ENCODE measurements at regions not wholly inside any gene's neighbourhood (a gene's known extent, or its start where the extent isn't known, plus 50 kb on each side); places are given as distances from the start of the nearest gene placed in this dataset.
A peak's percentile ranks its signal among the peaks of the same experiment; 100 is the strongest.

DNA sequence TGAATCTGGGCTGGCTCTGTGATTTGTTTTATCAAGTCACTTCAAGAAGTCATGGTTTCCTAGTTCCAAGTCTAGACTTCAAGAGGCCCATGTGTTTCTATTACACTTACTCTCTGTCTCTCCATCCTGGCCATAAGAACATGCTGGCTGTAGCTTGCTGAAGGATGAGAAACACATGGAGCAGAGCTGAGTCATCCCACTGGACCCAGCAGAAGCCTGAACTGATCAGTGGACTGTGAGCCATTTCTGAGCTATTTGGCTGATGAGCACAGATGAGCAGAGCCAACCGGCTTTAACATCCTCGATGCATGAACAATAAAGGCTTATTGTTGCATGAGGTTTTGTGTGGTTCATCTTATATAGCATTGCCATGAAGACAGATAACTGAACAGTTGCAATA is 290.6 kb upstream of the BOD1L1 start:
- no peak for ATAC-seq

GRCh38 chr4:13918991-13919441 is 291.5 kb upstream of the BOD1L1 start:
- Histone ChIP-seq H3K27me3 (ENCODE audit: low read length) (no peaks in the 10 kb centered on the region), H4K20me1 (ENCODE audit: low read length) (no peaks in the 10 kb centered on the region), H3K36me3 (ENCODE audit: low read depth, low read length) (no peaks in the 10 kb centered on the region), H3F3A (ENCODE audit: low read length, unreplicated experiment) (no peaks in the 10 kb centered on the region), H3K79me2 (ENCODE audit: low read length) (no peaks in the 10 kb centered on the region), H3K4me2 (ENCODE audit: low read length) (no peak overlapping the region), H2AFZ (ENCODE audit: low read length) (no peak overlapping the region), H3K4me3 (ENCODE audit: low read length) (no peak overlapping the region), H3K4me1 (ENCODE audit: insufficient read depth, low read length) (peaks cover 23% of the 10 kb centered on the region), H3K27ac (ENCODE audit: low read length) (peak overlapping the region; percentile 93; the same call in 1 of the 2 replicates), H3K9me3 (ENCODE audit: low read length) (no peaks in the 10 kb centered on the region), H3K9ac (ENCODE audit: low read length) (no peak overlapping the region), H3K9me2 (replicated peaks; ENCODE audit: low read length) (no peaks in the 10 kb centered on the region)
- POLR2A ChIA-PET (ENCODE audit: unreplicated experiment), result no interaction called here
- DNase-seq (no peak), ATAC-seq (no peak)
- no peak for TF ChIP-seq EZH2 (IDR thresholded peaks at IDR 0.05; ENCODE audit: low read length, unreplicated experiment)
- no peak for TF ChIP-seq CTCF (conservative IDR thresholded peaks at IDR 0.05; ENCODE audit: low read depth, low read length)
- TF ChIP-seq EZH2phosphoT487 (IDR thresholded peaks at IDR 0.05; ENCODE audit: borderline replicate concordance, low read length), result no peak
- BruUV-seq (replicated peaks), result no TSS peak
- CTCF ChIA-PET, result no interaction called here
- intact Hi-C loops (cut with micrococcal nuclease), result no loop called here

More for the DNA sequence above, 290.6 kb upstream of the BOD1L1 start:
- POLR2A ChIA-PET (ENCODE audit: unreplicated experiment), result no interaction called here
- no peak overlapping the region for H3K9ac ChIP-seq (ENCODE audit: low read length)
- H3K9me2 ChIP-seq (replicated peaks; ENCODE audit: low read length), result no peaks in the 10 kb centered on the region
- H4K20me1 ChIP-seq (ENCODE audit: low read length), result no peaks in the 10 kb centered on the region
- TF ChIP-seq EZH2 (IDR thresholded peaks at IDR 0.05; ENCODE audit: low read length, unreplicated experiment) (no peak), CTCF (conservative IDR thresholded peaks at IDR 0.05; ENCODE audit: low read depth, low read length) (no peak), EZH2phosphoT487 (IDR thresholded peaks at IDR 0.05; ENCODE audit: borderline replicate concordance, low read length) (no peak)
- no peaks in the 10 kb centered on the region for H3K79me2 ChIP-seq (ENCODE audit: low read length)
- H3K27me3 ChIP-seq (ENCODE audit: low read length), result no peaks in the 10 kb centered on the region
- peaks cover 23% of the 10 kb centered on the region for H3K4me1 ChIP-seq (ENCODE audit: insufficient read depth, low read length)
- no TSS peak for BruUV-seq (replicated peaks)
- CTCF ChIA-PET, result no interaction called here
- H2AFZ ChIP-seq (ENCODE audit: low read length), result no peak overlapping the region
- H3K36me3 ChIP-seq (ENCODE audit: low read depth, low read length), result no peaks in the 10 kb centered on the region
- H3K9me3 ChIP-seq (ENCODE audit: low read length), result no peaks in the 10 kb centered on the region
- intact Hi-C loops (cut with micrococcal nuclease), result no loop called here
- H3K4me3 ChIP-seq (ENCODE audit: low read length), result no peak overlapping the region
- no peak overlapping the region for H3K27ac ChIP-seq (ENCODE audit: low read length)
- DNase-seq, result peak; percentile 52
- H3K4me2 ChIP-seq (ENCODE audit: low read length), result no peak overlapping the region
- H3F3A ChIP-seq (ENCODE audit: low read length, unreplicated experiment), result no peaks in the 10 kb centered on the region

GRCh38 chr4:13920111-13920875 is 292.8 kb upstream of the BOD1L1 start:
- H4K20me1 ChIP-seq (ENCODE audit: low read length), result no peaks in the 10 kb centered on the region
- no peaks in the 10 kb centered on the region for H3K79me2 ChIP-seq (ENCODE audit: low read length)
- DNase-seq, result peak; percentile 82
- H3F3A ChIP-seq (ENCODE audit: low read length, unreplicated experiment), result no peaks in the 10 kb centered on the region
- peak overlapping the region; percentile 93 for H3K27ac ChIP-seq (ENCODE audit: low read length)
- H3K4me2 ChIP-seq (ENCODE audit: low read length), result peak overlapping the region; percentile 53
- no peaks in the 10 kb centered on the region for H3K36me3 ChIP-seq (ENCODE audit: low read depth, low read length)
- no peaks in the 10 kb centered on the region for H3K27me3 ChIP-seq (ENCODE audit: low read length)
- H3K9me2 ChIP-seq (replicated peaks; ENCODE audit: low read length), result no peaks in the 10 kb centered on the region
- H2AFZ ChIP-seq (ENCODE audit: low read length), result no peak overlapping the region
- intact Hi-C loops (cut with micrococcal nuclease), result loop anchor here (2.0 kb wide), 2 partner anchors 13 to 219 kb away; no protein-coding TSS in a partner anchor
- no peak overlapping the region for H3K4me3 ChIP-seq (ENCODE audit: low read length)
- no peaks in the 10 kb centered on the region for H3K9me3 ChIP-seq (ENCODE audit: low read length)
- TF ChIP-seq EZH2 (IDR thresholded peaks at IDR 0.05; ENCODE audit: low read length, unreplicated experiment) (no peak), EZH2phosphoT487 (IDR thresholded peaks at IDR 0.05; ENCODE audit: borderline replicate concordance, low read length) (no peak), CTCF (conservative IDR thresholded peaks at IDR 0.05; ENCODE audit: low read depth, low read length) (no peak)
- CTCF ChIA-PET, result no interaction called here
- BruUV-seq (replicated peaks), result no TSS peak
- POLR2A ChIA-PET (ENCODE audit: unreplicated experiment), result interaction anchor here (0.6 to 0.7 kb wide), 3 partner anchors 12 to 54 kb away, joined by 4 to 6 read pairs (median 5); no protein-coding TSS in a partner anchor
- peak overlapping the region; percentile 60 for H3K9ac ChIP-seq (ENCODE audit: low read length)
- H3K4me1 ChIP-seq (ENCODE audit: insufficient read depth, low read length), result peaks cover 23% of the 10 kb centered on the region
- ATAC-seq, result peak; percentile 18
